HG02870 (cell line): ENCODE measurements at regions not wholly inside any gene's neighbourhood (a gene's known extent, or its start where the extent isn't known, plus 50 kb on each side); places are given as distances from the start of the nearest gene placed in this dataset.

Experiments used
- ATAC-seq: cut with Tn5 transposase; IDR thresholded peaks from one replicate; pipeline ENCODE4 v1.9.1; 2021; ENCODE audit warnings: mild to moderate bottlenecking, moderate library complexity; ENCODE audit not compliant: unreplicated experiment

GRCh38 chrX:39645178-39645895, 452.4 kb downstream of the BCOR start:
- ATAC-seq = no peak

GRCh38 chrX:39648548-39649254, 449.1 kb downstream of the BCOR start:
- no peak for ATAC-seq

- ATAC-seq = no peak
Measured at GRCh38 chrX:39650768-39651347, 446.9 kb downstream of the BCOR start.

GRCh38 chrX:39652336-39652735, 445.4 kb downstream of the BCOR start:
- no peak for ATAC-seq

- ATAC-seq = no peak
Measured at GRCh38 chrX:39653691-39654090, 444.1 kb downstream of the BCOR start.

- ATAC-seq = no peak
Measured at GRCh38 chrX:39654183-39654925, 443.4 kb downstream of the BCOR start.

- ATAC-seq = no peak
Measured at GRCh38 chrX:39654952-39655351, 442.8 kb downstream of the BCOR start.

- ATAC-seq = no peak
Measured at GRCh38 chrX:39661116-39661907, 436.4 kb downstream of the BCOR start.

- ATAC-seq = no peak
Measured at GRCh38 chrX:39665830-39666518, 431.8 kb downstream of the BCOR start.

- ATAC-seq = no peak
Measured at GRCh38 chrX:39667191-39667590, 430.6 kb downstream of the BCOR start.

GRCh38 chrX:39667736-39668482, 429.8 kb downstream of the BCOR start:
- ATAC-seq = no peak

GRCh38 chrX:39669668-39670067, 428.1 kb downstream of the BCOR start:
- ATAC-seq = no peak

- ATAC-seq = no peak
Measured at GRCh38 chrX:39670281-39670680, 427.5 kb downstream of the BCOR start.

- no peak for ATAC-seq
Measured at GRCh38 chrX:39672405-39672804, 425.4 kb downstream of the BCOR start.

- no peak for ATAC-seq
Measured at GRCh38 chrX:39674490-39675161, 423.1 kb downstream of the BCOR start.

- ATAC-seq = no peak
Measured at GRCh38 chrX:39675162-39675553, 422.6 kb downstream of the BCOR start.

- ATAC-seq = no peak
Measured at GRCh38 chrX:39675619-39676018, 422.1 kb downstream of the BCOR start.

- no peak for ATAC-seq
Measured at GRCh38 chrX:39676434-39676833, 421.3 kb downstream of the BCOR start.

GRCh38 chrX:39677585-39677977, 420.2 kb downstream of the BCOR start:
- no peak for ATAC-seq
